Endothelial cell (in vitro differentiated cells): ENCODE measurements at regions not wholly inside any gene's neighbourhood (a gene's known extent, or its start where the extent isn't known, plus 50 kb on each side); places are given as distances from the start of the nearest gene placed in this dataset.
"Not testable (repeated sequence)": the region's sequence is repeated elsewhere in the genome, so short reads cannot be mapped to it uniquely, and the experiment has no call there.

Experiments
- DNase-seq: peaks from one replicate; pipeline ENCODE4 v3.0.0; 2021; ENCODE audit warnings: low spot score
- H3K27ac Mint-ChIP-seq: one replicate; pipeline ENCODE4 v1.8.0; 2021; ENCODE audit warnings: mixed read lengths, inconsistent platforms; ENCODE audit not compliant: unreplicated experiment
- H3K27me3 Mint-ChIP-seq: one replicate; pipeline ENCODE4 v1.8.0; 2021; ENCODE audit warnings: mild to moderate bottlenecking, moderate library complexity, mixed read lengths, inconsistent platforms; ENCODE audit not compliant: unreplicated experiment
- H3K36me3 Mint-ChIP-seq: one replicate; pipeline ENCODE4 v1.8.0; 2021; ENCODE audit warnings: mild to moderate bottlenecking, low read depth, mixed read lengths, inconsistent platforms; ENCODE audit not compliant: unreplicated experiment
- H3K4me1 Mint-ChIP-seq: one replicate; pipeline ENCODE4 v1.8.0; 2021; ENCODE audit warnings: mild to moderate bottlenecking, mixed read lengths, inconsistent platforms; ENCODE audit not compliant: unreplicated experiment
- H3K4me3 Mint-ChIP-seq: one replicate; pipeline ENCODE4 v1.8.0; 2021; ENCODE audit warnings: mild to moderate bottlenecking, mixed read lengths, inconsistent platforms; ENCODE audit not compliant: unreplicated experiment
- H3K9me3 Mint-ChIP-seq: one replicate; pipeline ENCODE4 v1.8.0; 2021; ENCODE audit warnings: mixed read lengths, inconsistent platforms; ENCODE audit not compliant: unreplicated experiment
- CTCF ChIP-seq: fragments of 200-600 bp; sonication (generic); IDR thresholded peaks from one replicate; pipeline ENCODE4 v1.5.0; 2021; ENCODE audit warnings: antibody characterized with exemption; ENCODE audit not compliant: unreplicated experiment

GRCh38 chr1:242992776-242993175 lies 262.3 kb downstream of the CEP170 start:
- H3K27ac Mint-ChIP-seq, H3K4me3 Mint-ChIP-seq, H3K4me1 Mint-ChIP-seq, H3K9me3 Mint-ChIP-seq, H3K27me3 Mint-ChIP-seq, DNase-seq, H3K36me3 Mint-ChIP-seq: not testable (repeated sequence)

- H3K4me1 Mint-ChIP-seq, H3K27me3 Mint-ChIP-seq, DNase-seq, H3K4me3 Mint-ChIP-seq, H3K9me3 Mint-ChIP-seq, H3K36me3 Mint-ChIP-seq, H3K27ac Mint-ChIP-seq: not testable (repeated sequence)
Observed at GRCh38 chr1:242985096-242985495, 270.0 kb downstream of the CEP170 start.

- not testable (repeated sequence) for H3K36me3 Mint-ChIP-seq
Observed at GRCh38 chr1:242973341-242973740, 281.7 kb downstream of the CEP170 start.

GRCh38 chr1:242966892-242967291 lies 288.2 kb downstream of the CEP170 start:
- H3K27me3 Mint-ChIP-seq, result no peaks in the 10 kb centered on the region
- H3K4me1 Mint-ChIP-seq, result no peaks in the 10 kb centered on the region
- no peak overlapping the region for H3K27ac Mint-ChIP-seq
- H3K4me3 Mint-ChIP-seq, result no peak overlapping the region
- TF ChIP-seq CTCF, result no peak
- DNase-seq, result no peak
- H3K36me3 Mint-ChIP-seq, result peaks cover 4% of the 10 kb centered on the region
- peaks cover 4% of the 10 kb centered on the region for H3K9me3 Mint-ChIP-seq

More at GRCh38 chr1:242973341-242973740, 281.7 kb downstream of the CEP170 start:
- not testable (repeated sequence) for DNase-seq, H3K4me3 Mint-ChIP-seq, H3K4me1 Mint-ChIP-seq, H3K9me3 Mint-ChIP-seq, H3K27me3 Mint-ChIP-seq, H3K27ac Mint-ChIP-seq

- DNase-seq, H3K9me3 Mint-ChIP-seq, H3K4me1 Mint-ChIP-seq, H3K36me3 Mint-ChIP-seq, H3K27ac Mint-ChIP-seq, H3K27me3 Mint-ChIP-seq, H3K4me3 Mint-ChIP-seq: not testable (repeated sequence)
Observed at GRCh38 chr1:242959397-242959796, 295.7 kb downstream of the CEP170 start.

- not testable (repeated sequence) for H3K4me1 Mint-ChIP-seq, DNase-seq, H3K9me3 Mint-ChIP-seq, H3K4me3 Mint-ChIP-seq, H3K27me3 Mint-ChIP-seq, H3K27ac Mint-ChIP-seq, H3K36me3 Mint-ChIP-seq
Observed at GRCh38 chr1:242954945-242955344, 300.1 kb downstream of the CEP170 start.

GRCh38 chr1:242946206-242946605 lies 308.9 kb downstream of the CEP170 start:
- no peak for TF ChIP-seq CTCF
- H3K4me3 Mint-ChIP-seq, result no peak overlapping the region
- H3K27ac Mint-ChIP-seq, result no peak overlapping the region
- H3K27me3 Mint-ChIP-seq, result no peaks in the 10 kb centered on the region
- H3K4me1 Mint-ChIP-seq, result no peaks in the 10 kb centered on the region
- no peaks in the 10 kb centered on the region for H3K9me3 Mint-ChIP-seq
- H3K36me3 Mint-ChIP-seq, result no peaks in the 10 kb centered on the region
- DNase-seq, result no peak

GRCh38 chr1:242936725-242937124 lies 318.4 kb downstream of the CEP170 start:
- not testable (repeated sequence) for H3K9me3 Mint-ChIP-seq, H3K36me3 Mint-ChIP-seq
- peak; percentile 35 for DNase-seq

GRCh38 chr1:242924717-242925116 lies 330.4 kb downstream of the CEP170 start:
- not testable (repeated sequence) for H3K27ac Mint-ChIP-seq, H3K36me3 Mint-ChIP-seq, DNase-seq, H3K4me1 Mint-ChIP-seq, H3K4me3 Mint-ChIP-seq, H3K27me3 Mint-ChIP-seq, H3K9me3 Mint-ChIP-seq

More at GRCh38 chr1:242936725-242937124, 318.4 kb downstream of the CEP170 start:
- not testable (repeated sequence) for H3K27me3 Mint-ChIP-seq, H3K4me1 Mint-ChIP-seq, H3K27ac Mint-ChIP-seq, H3K4me3 Mint-ChIP-seq

- DNase-seq, H3K9me3 Mint-ChIP-seq, H3K27ac Mint-ChIP-seq, H3K4me1 Mint-ChIP-seq, H3K36me3 Mint-ChIP-seq, H3K27me3 Mint-ChIP-seq, H3K4me3 Mint-ChIP-seq: not testable (repeated sequence)
Observed at GRCh38 chr1:242923603-242924002, 331.5 kb downstream of the CEP170 start.

- H3K27me3 Mint-ChIP-seq, H3K9me3 Mint-ChIP-seq, H3K27ac Mint-ChIP-seq, H3K36me3 Mint-ChIP-seq, H3K4me3 Mint-ChIP-seq, H3K4me1 Mint-ChIP-seq, DNase-seq: not testable (repeated sequence)
Observed at GRCh38 chr1:242914729-242915128, 340.4 kb downstream of the CEP170 start.
